GM12878 (cell line): ENCODE measurements at regions not wholly inside any gene's neighbourhood (a gene's known extent, or its start where the extent isn't known, plus 50 kb on each side); places are given as distances from the start of the nearest gene placed in this dataset.

Source experiments
- ATAC-seq: fragments of 200-7000 bp; cut with Tn5 transposase; 3 replicates; pipeline ENCODE4 v1.9.1; 2020; ENCODE audit warnings: mild to moderate bottlenecking, moderate library complexity
- BruUV-seq: library from RNA; stranded (reverse); fragments of 400-500 nt; replicated peaks from 2 replicates; lab custom pipeline; 2021; lab: Mats Ljungman, UMichigan
- CTCF ChIA-PET: fragments of 300-600 bp; sonication (Branson Sonifier 250); formaldehyde crosslinking; extraction: SDS; loops from one replicate; lab custom pipeline; 2021; ENCODE audit warnings: inconsistent platforms; lab: Yijun Ruan, JAX
- POLR2A ChIA-PET: fragments of 350-600 bp; formaldehyde crosslinking; extraction: SDS; loops from one replicate; lab custom pipeline; 2021; ENCODE audit warnings: inconsistent platforms; lab: Charles Lee
- RAD21 ChIA-PET: fragments of 300-600 bp; sonication (Branson Sonifier 250); formaldehyde crosslinking; loops from one replicate; lab custom pipeline; 2023; ENCODE audit warnings: antibody characterized with exemption; ENCODE audit not compliant: unreplicated experiment; lab: Charles Lee
- SMC1A ChIA-PET: fragments of 300-600 bp; sonication (Branson Sonifier 250); formaldehyde crosslinking; loops from one replicate; lab custom pipeline; 2023; ENCODE audit not compliant: unreplicated experiment, uncharacterized antibody; lab: Charles Lee
- DNase-seq: peaks from one replicate; pipeline ENCODE4 v3.0.0-alpha.2; 2011; ENCODE audit warnings: low read depth, low spot score
- FAIRE-seq: peaks from 3 replicates; lab custom pipeline; 2011; peaks lifted over from hg19 to GRCh38; lab: Jason Lieb, UNC
- H2AFZ ChIP-seq: 2 replicates; pipeline ENCODE4 v1.6.0; 2011; ENCODE audit warnings: low read depth, low read length, control low read depth; ENCODE audit not compliant: control insufficient read depth
- H3K27ac ChIP-seq: 2 replicates; pipeline ENCODE4 v1.5.1; 2011; ENCODE audit warnings: control low read depth; ENCODE audit not compliant: control insufficient read depth, insufficient read depth
- H3K27me3 ChIP-seq, 2 experiments: replicated peaks in 1 of 2; 2 replicates each; pipeline versions ENCODE4 v1.6.0 to v1.6.1; 2011; ENCODE audit warnings: low read length in 1 of 2; ENCODE audit not compliant: control insufficient read depth in 2 of 2, insufficient read depth in 2 of 2
- H3K36me3 ChIP-seq, 2 experiments: 2 replicates each; pipeline ENCODE4 v1.5.1; 2011; ENCODE audit warnings: low read length in 1 of 2; ENCODE audit not compliant: control insufficient read depth in 2 of 2, insufficient read depth in 2 of 2
- H3K4me1 ChIP-seq: 2 replicates; pipeline ENCODE4 v1.6.1; 2011; ENCODE audit warnings: mild to moderate bottlenecking, low read length, moderate library complexity, mixed read lengths; ENCODE audit not compliant: control insufficient read depth, insufficient read depth
- H3K4me2 ChIP-seq: 2 replicates; pipeline ENCODE4 v1.6.0; 2011; ENCODE audit warnings: control low read depth; ENCODE audit not compliant: control insufficient read depth, insufficient read depth
- H3K4me3 ChIP-seq: fragments of 200-600 bp; sonication (generic); 2 replicates; pipeline ENCODE4 v1.5.1; 2016
- H3K79me2 ChIP-seq: 2 replicates; pipeline ENCODE4 v1.6.0; 2011; ENCODE audit warnings: low read length; ENCODE audit not compliant: control insufficient read depth, insufficient read depth
- H3K9ac ChIP-seq: 2 replicates; pipeline ENCODE4 v1.8.0; 2011; ENCODE audit warnings: low read length, control low read depth, mixed read lengths; ENCODE audit not compliant: control insufficient read depth, insufficient read depth
- H3K9me3 ChIP-seq: replicated peaks from 3 replicates; pipeline ENCODE4 v1.5.1; 2011; ENCODE audit warnings: mild to moderate bottlenecking, low read length; ENCODE audit not compliant: control insufficient read depth, insufficient read depth
- H4K20me1 ChIP-seq: 2 replicates; pipeline ENCODE4 v1.6.0; 2011; ENCODE audit not compliant: control insufficient read depth, insufficient read depth
- BCL11A ChIP-seq: IDR thresholded peaks from 2 replicates; pipeline ENCODE4 v1.6.1; 2011; ENCODE audit warnings: low read depth, low read length
- BHLHE40 ChIP-seq, 2 experiments: fragments of 450-650 bp in 1 of 2; IDR thresholded peaks; 2 replicates each; pipeline ENCODE4 v1.6.1; 2011 to 2017; ENCODE audit warnings: low read depth in 2 of 2, borderline replicate concordance in 1 of 2, improper control_type of control experiment in 1 of 2, low read length in 1 of 2, mild to moderate bottlenecking in 1 of 2
- CBX5 ChIP-seq: sonication (generic); IDR thresholded peaks from 2 replicates; pipeline ENCODE4 v1.6.1; 2016; ENCODE audit warnings: low read depth, moderate library complexity, mild to moderate bottlenecking, inconsistent platforms
- CEBPB ChIP-seq, 2 experiments: fragments of 150-350 bp in 1 of 2; IDR thresholded peaks; 2 replicates each; pipeline ENCODE4 v1.6.1; 2012 to 2014; ENCODE audit warnings: low read depth in 2 of 2, low read length in 2 of 2, borderline replicate concordance in 1 of 2, inconsistent platforms in 1 of 2
- CREB1 ChIP-seq: IDR thresholded peaks from 2 replicates; pipeline ENCODE4 v1.6.1; 2012; ENCODE audit warnings: low read depth, mild to moderate bottlenecking, inconsistent platforms
- LARP7 ChIP-seq: fragments of 450-650 bp; IDR thresholded peaks from 2 replicates; pipeline ENCODE4 v1.6.1; 2017; ENCODE audit warnings: mild to moderate bottlenecking
- MAX ChIP-seq: IDR thresholded peaks from 2 replicates; pipeline ENCODE4 v1.6.1; 2012; ENCODE audit warnings: low read depth, low read length, improper control_type of control experiment
- PAX8 ChIP-seq: fragments of 450-650 bp; IDR thresholded peaks from 2 replicates; pipeline ENCODE4 v1.6.1; 2017; ENCODE audit warnings: mild to moderate bottlenecking, moderate library complexity
- PBX3 ChIP-seq: IDR thresholded peaks from 2 replicates; pipeline ENCODE4 v1.6.1; 2011; ENCODE audit warnings: mild to moderate bottlenecking, low read depth, low read length, moderate library complexity; ENCODE audit not compliant: insufficient replicate concordance
- PML ChIP-seq: IDR thresholded peaks from 2 replicates; pipeline ENCODE4 v1.6.1; 2012; ENCODE audit warnings: low read length, inconsistent platforms
- WGBS: methylation state at CpG from one replicate; pipeline ENCODE4 v1.1.6; 2016; ENCODE audit warnings: low lambda C conversion rate; ENCODE audit not compliant: insufficient replicate concordance, insufficient coverage; ENCODE audit errors: missing lambda C conversion rate; 5-methylcytosine and 5-hydroxymethylcytosine counted together
- in situ Hi-C: fragments of 300-500 bp; cut with MboI; formaldehyde crosslinking; loops from 9 replicates; pipeline ENCODE4 v1.14.3; 2018; ENCODE audit warnings: mixed read lengths
- intact Hi-C: fragments of 100-400 bp; cut with micrococcal nuclease; formaldehyde crosslinking; loops from one replicate; pipeline ENCODE4 v1.14.2; 2022; ENCODE audit not compliant: unreplicated experiment

GRCh38 chr10:52870562-52870961 is 98.0 kb upstream of the MBL2 start (continued):
- TF ChIP-seq MAX (no peak), CEBPB (IDR thresholded peaks at IDR 0.05; ENCODE audit: borderline replicate concordance in 1 of 2, low read depth in 2 of 2, low read length in 2 of 2) (no peak), CREB1 (no peak), BCL11A (no peak), PBX3 (no peak), CBX5 (no peak)

- DNase-seq (no peak), ATAC-seq (no peak), FAIRE-seq (no peak)
- intact Hi-C loops: no loop called here
- in situ Hi-C loops: no loop called here
- no peaks in the 10 kb centered on the region; the same call in 2 of the 3 replicates for H3K9me3 ChIP-seq
- no peaks in the 10 kb centered on the region for H4K20me1 ChIP-seq
- ChIA-PET CTCF (no interaction called here), SMC1A (no interaction called here), RAD21 (no interaction called here), POLR2A (no interaction called here)
- TF ChIP-seq PAX8 (no peak), LARP7 (no peak), PML (no peak), BHLHE40 (IDR thresholded peaks at IDR 0.05; ENCODE audit: borderline replicate concordance in 1 of 2, low read depth in 2 of 2, low read length in 1 of 2) (no peak)
- no peak overlapping the region for H3K27ac ChIP-seq
- H3K9ac ChIP-seq: no peak overlapping the region
- H3K27me3 ChIP-seq: no peaks in the 10 kb centered on the region
- no TSS peak for BruUV-seq
- H2AFZ ChIP-seq: no peak overlapping the region
- H3K4me2 ChIP-seq: no peak overlapping the region
- H3K36me3 ChIP-seq: no peaks in the 10 kb centered on the region
- 0% methylated on average over 2 of the region's 2 CpGs for WGBS
- H3K79me2 ChIP-seq: no peaks in the 10 kb centered on the region
- H3K4me1 ChIP-seq: no peaks in the 10 kb centered on the region
- H3K4me3 ChIP-seq: no peak overlapping the region
Observed at GRCh38 chr10:52869864-52870263, 97.3 kb upstream of the MBL2 start.
